ENCODE measurements at regions not wholly inside any gene's neighbourhood (a gene's known extent, or its start where the extent isn't known, plus 50 kb on each side); places are given as distances from the start of the nearest gene placed in this dataset.

GRCh38 chr3:159069091-159069490 is 267.2 kb downstream of the MFSD1 start, which contains the start of gene IQCJ:
Gene IQCJ (plus strand): TSS chr3:159069319.
- DNase-seq (no peak), ATAC-seq (ENCODE audit: insufficient read depth, low FRiP score) (no peak)
- Histone ChIP-seq H3K36me3 (ENCODE audit: control insufficient read depth in 4 of 4, insufficient read depth in 4 of 4, low read length in 4 of 4) (no peaks in the 10 kb centered on the region), H3K4me1 (ENCODE audit: control insufficient read depth in 5 of 5, insufficient read depth in 5 of 5, low read length in 5 of 5) (no peaks in the 10 kb centered on the region), H3K27ac (ENCODE audit: low read depth in 1 of 2, low read length in 1 of 2) (no peak within 1 kb of the TSS), H3K9me3 (ENCODE audit: control insufficient read depth in 4 of 4, insufficient read depth in 3 of 4, low read length in 3 of 4) (no peaks in the 10 kb centered on the region), H3K9ac (ENCODE audit: insufficient read depth in 1 of 2, low read length in 2 of 2) (no peak within 1 kb of the TSS), H3K27me3 (ENCODE audit: control insufficient read depth in 3 of 3, insufficient read depth in 3 of 3, low read length in 2 of 3) (no peaks in the 10 kb centered on the region), H3K4me3 (no peak within 1 kb of the TSS)
- no peak for TF ChIP-seq CTCF (IDR thresholded peaks at IDR 0.05; ENCODE audit: control extremely low read depth, extremely low read depth)
- WGBS, 2 donors, result 55 to 67% methylated on average over 7 of the region's 7 CpGs

GRCh38 chr3:159069866-159070425 is 268.1 kb downstream of the MFSD1 start:
- no peaks in the 10 kb centered on the region for H3K9me3 ChIP-seq (ENCODE audit: control insufficient read depth in 4 of 4, insufficient read depth in 3 of 4, low read length in 3 of 4)
- no peak for TF ChIP-seq CTCF (IDR thresholded peaks at IDR 0.05; ENCODE audit: control extremely low read depth, extremely low read depth)

GRCh38 chr3:159074756-159075701 is 273.2 kb downstream of the MFSD1 start:
- 75 to 82% methylated on average over 3 of the region's 3 CpGs for WGBS, 2 donors
- TF ChIP-seq CTCF (IDR thresholded peaks at IDR 0.05; ENCODE audit: control extremely low read depth, extremely low read depth), result no peak
- no peak overlapping the region for H3K9ac ChIP-seq (ENCODE audit: insufficient read depth in 1 of 2, low read length in 2 of 2)
- no peaks in the 10 kb centered on the region for H3K9me3 ChIP-seq (ENCODE audit: control insufficient read depth in 4 of 4, insufficient read depth in 3 of 4, low read length in 3 of 4)
- ATAC-seq (ENCODE audit: insufficient read depth, low FRiP score), result no peak
- no peak for DNase-seq
- H3K27me3 ChIP-seq (ENCODE audit: control insufficient read depth in 3 of 3, insufficient read depth in 3 of 3, low read length in 2 of 3), result no peaks in the 10 kb centered on the region
- no peak overlapping the region for H3K4me3 ChIP-seq
- no peak overlapping the region for H3K27ac ChIP-seq (ENCODE audit: low read depth in 1 of 2, low read length in 1 of 2)
- no peaks in the 10 kb centered on the region for H3K36me3 ChIP-seq (ENCODE audit: control insufficient read depth in 4 of 4, insufficient read depth in 4 of 4, low read length in 4 of 4)
- H3K4me1 ChIP-seq (ENCODE audit: control insufficient read depth in 5 of 5, insufficient read depth in 5 of 5, low read length in 5 of 5), result no peaks in the 10 kb centered on the region

More at GRCh38 chr3:159069866-159070425, 268.1 kb downstream of the MFSD1 start:
- no peak for ATAC-seq (ENCODE audit: insufficient read depth, low FRiP score)
- Histone ChIP-seq H3K27me3 (ENCODE audit: control insufficient read depth in 3 of 3, insufficient read depth in 3 of 3, low read length in 2 of 3) (no peaks in the 10 kb centered on the region), H3K27ac (ENCODE audit: low read depth in 1 of 2, low read length in 1 of 2) (no peak overlapping the region), H3K4me3 (no peak overlapping the region), H3K4me1 (ENCODE audit: control insufficient read depth in 5 of 5, insufficient read depth in 5 of 5, low read length in 5 of 5) (no peaks in the 10 kb centered on the region), H3K36me3 (ENCODE audit: control insufficient read depth in 4 of 4, insufficient read depth in 4 of 4, low read length in 4 of 4) (no peaks in the 10 kb centered on the region), H3K9ac (ENCODE audit: insufficient read depth in 1 of 2, low read length in 2 of 2) (no peak overlapping the region)
- no peak for DNase-seq
- WGBS, 2 donors, result 65 to 72% methylated on average over 5 of the region's 5 CpGs
